ENCODE measurements at regions not wholly inside any gene's neighbourhood (a gene's known extent, or its start where the extent isn't known, plus 50 kb on each side); places are given as distances from the start of the nearest gene placed in this dataset.

DNA sequence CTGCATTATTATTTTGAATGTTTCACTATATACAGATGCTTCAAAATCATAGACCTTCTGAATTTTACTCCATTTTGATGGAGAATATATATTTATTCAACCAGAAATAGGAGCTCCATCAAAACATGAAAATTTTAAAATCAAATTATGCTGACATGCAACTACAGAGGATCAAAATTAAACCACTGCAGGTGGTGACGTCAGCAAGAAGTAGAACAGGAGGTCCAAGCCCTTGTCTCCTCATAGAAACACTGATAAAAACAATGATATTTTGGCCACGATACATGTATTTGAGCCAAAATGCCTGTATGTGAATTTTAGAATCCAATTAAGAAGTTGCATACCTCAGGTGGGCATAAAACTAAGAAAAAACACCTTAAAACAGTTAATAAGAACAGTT, 236.6 kb upstream of the FBXL7 start:
- no peak for TF ChIP-seq EZH2 (IDR thresholded peaks at IDR 0.05; ENCODE audit: borderline replicate concordance, low read depth, low read length, poor library complexity, severe bottlenecking)
- TF ChIP-seq, protein P1, sequence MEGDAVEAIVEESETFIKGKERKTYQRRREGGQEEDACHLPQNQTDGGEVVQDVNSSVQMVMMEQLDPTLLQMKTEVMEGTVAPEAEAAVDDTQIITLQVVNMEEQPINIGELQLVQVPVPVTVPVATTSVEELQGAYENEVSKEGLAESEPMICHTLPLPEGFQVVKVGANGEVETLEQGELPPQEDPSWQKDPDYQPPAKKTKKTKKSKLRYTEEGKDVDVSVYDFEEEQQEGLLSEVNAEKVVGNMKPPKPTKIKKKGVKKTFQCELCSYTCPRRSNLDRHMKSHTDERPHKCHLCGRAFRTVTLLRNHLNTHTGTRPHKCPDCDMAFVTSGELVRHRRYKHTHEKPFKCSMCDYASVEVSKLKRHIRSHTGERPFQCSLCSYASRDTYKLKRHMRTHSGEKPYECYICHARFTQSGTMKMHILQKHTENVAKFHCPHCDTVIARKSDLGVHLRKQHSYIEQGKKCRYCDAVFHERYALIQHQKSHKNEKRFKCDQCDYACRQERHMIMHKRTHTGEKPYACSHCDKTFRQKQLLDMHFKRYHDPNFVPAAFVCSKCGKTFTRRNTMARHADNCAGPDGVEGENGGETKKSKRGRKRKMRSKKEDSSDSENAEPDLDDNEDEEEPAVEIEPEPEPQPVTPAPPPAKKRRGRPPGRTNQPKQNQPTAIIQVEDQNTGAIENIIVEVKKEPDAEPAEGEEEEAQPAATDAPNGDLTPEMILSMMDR (conservative IDR thresholded peaks at IDR 0.05; ENCODE audit: low read depth, low read length): no peak
